Activated naive CD8-positive, alpha-beta T cell treated with anti-CD3 and anti-CD28 coated beads, Interleukin-2, amount 10 ng/mL, durations not matched to agents 7 days and 5 days (primary cell): ENCODE measurements at regions not wholly inside any gene's neighbourhood (a gene's known extent, or its start where the extent isn't known, plus 50 kb on each side); places are given as distances from the start of the nearest gene placed in this dataset.

Experiments used
- ATAC-seq: fragments of 150-1000 bp; cut with Tn5 transposase; one replicate; pipeline ENCODE4 v1.10.0; 2021; ENCODE audit warnings: low read depth, moderate library complexity
- POLR2A ChIA-PET: fragments of 350-600 bp; sonication (Branson Sonifier 250); formaldehyde crosslinking; loops from one replicate; lab custom pipeline; 2021; ENCODE audit warnings: antibody characterized with exemption; lab: Charles Lee
- DNase-seq: peaks from one replicate; pipeline ENCODE4 v3.0.0; 2021
- H3K27ac Mint-ChIP-seq: one replicate; pipeline ENCODE4 v1.8.0; 2022; ENCODE audit warnings: mild to moderate bottlenecking, mixed read lengths
- H3K27me3 Mint-ChIP-seq: one replicate; pipeline ENCODE4 v1.8.0; 2022; ENCODE audit warnings: mild to moderate bottlenecking, moderate library complexity, mixed read lengths
- H3K36me3 Mint-ChIP-seq: one replicate; pipeline ENCODE4 v1.8.0; 2021; ENCODE audit warnings: mild to moderate bottlenecking, mixed read lengths
- H3K4me1 Mint-ChIP-seq: one replicate; pipeline ENCODE4 v1.8.0; 2021; ENCODE audit warnings: mixed read lengths
- H3K4me3 Mint-ChIP-seq: one replicate; pipeline ENCODE4 v1.8.0; 2022; ENCODE audit warnings: mild to moderate bottlenecking, moderate library complexity, mixed read lengths
- H3K9me3 Mint-ChIP-seq: one replicate; pipeline ENCODE4 v1.8.0; 2021; ENCODE audit warnings: mixed read lengths

DNA sequence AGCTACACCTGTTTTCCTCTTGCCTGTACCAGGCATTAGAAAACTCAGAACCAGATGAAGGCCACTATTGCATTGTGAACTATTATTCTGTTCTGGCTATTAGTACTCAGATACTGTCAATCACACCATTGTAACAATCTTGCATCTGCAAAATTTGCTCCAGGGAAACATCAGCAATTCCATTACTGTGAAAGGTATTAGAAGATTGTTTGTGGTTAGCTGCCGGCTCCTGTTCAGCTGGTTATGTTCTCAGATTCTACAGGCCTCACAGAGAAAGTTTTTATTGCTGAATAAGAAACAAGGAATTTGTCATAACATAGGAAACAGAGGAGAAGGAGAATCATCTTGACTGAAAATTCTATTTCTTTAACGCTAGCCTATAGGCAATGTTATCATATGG lies 179.9 kb downstream of the PLOD2 start:
- Mint-ChIP-seq H3K4me1 (no peaks in the 10 kb centered on the region), H3K36me3 (no peaks in the 10 kb centered on the region), H3K4me3 (no peak overlapping the region), H3K27me3 (no peaks in the 10 kb centered on the region), H3K9me3 (peaks cover 5% of the 10 kb centered on the region), H3K27ac (no peak overlapping the region)
- DNase-seq (no peak), ATAC-seq (no peak)
- POLR2A ChIA-PET, result no interaction called here

DNA sequence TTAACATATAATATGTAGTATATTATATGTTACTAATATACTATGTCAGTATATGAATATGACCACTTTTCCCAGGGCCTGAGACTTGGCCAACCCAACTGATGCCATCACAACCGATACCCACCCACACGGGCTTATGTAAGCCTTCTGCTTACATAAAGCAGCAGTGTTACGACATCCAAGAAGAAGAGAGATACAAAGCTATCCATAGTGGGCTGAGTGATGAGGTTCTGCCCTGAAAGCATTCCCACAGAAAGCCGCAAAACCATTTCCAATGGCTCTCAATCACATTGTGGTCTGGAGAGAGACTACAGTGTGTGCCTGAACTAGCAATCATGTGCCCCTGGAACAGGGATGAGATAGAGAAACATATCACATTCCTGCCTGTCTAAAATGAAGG lies 177.9 kb downstream of the PLOD2 start:
- POLR2A ChIA-PET, result no interaction called here
- no peak for DNase-seq
- Mint-ChIP-seq H3K9me3 (peaks cover 5% of the 10 kb centered on the region), H3K4me1 (no peaks in the 10 kb centered on the region), H3K36me3 (no peaks in the 10 kb centered on the region), H3K27me3 (no peaks in the 10 kb centered on the region), H3K4me3 (no peak overlapping the region), H3K27ac (no peak overlapping the region)
- ATAC-seq, result no peak
